ENCODE measurements at regions not wholly inside any gene's neighbourhood (a gene's known extent, or its start where the extent isn't known, plus 50 kb on each side); places are given as distances from the start of the nearest gene placed in this dataset.
"Not testable (repeated sequence)": the region's sequence is repeated elsewhere in the genome, so short reads cannot be mapped to it uniquely, and the experiment has no call there.

DNA sequence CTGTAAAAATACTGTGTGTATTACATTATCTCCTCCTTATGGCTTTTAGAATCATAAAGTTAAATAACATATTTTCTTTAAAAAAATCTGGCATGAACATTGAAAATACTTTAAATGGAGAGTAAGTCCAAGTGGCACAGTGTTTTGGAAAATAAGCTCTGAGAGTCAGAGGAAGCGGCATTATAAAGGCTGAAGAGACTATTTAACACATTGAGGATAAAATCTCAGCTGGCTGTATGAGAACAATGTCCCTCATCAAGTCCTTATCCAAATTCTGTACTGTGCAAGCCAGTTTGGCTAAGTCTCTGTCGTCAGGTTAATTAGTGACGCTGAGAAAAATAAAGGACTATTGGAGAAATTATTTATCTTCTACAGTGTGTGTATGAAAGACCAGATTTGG, 245.5 kb downstream of the MFSD1 start:
- DNase-seq = no peak

DNA sequence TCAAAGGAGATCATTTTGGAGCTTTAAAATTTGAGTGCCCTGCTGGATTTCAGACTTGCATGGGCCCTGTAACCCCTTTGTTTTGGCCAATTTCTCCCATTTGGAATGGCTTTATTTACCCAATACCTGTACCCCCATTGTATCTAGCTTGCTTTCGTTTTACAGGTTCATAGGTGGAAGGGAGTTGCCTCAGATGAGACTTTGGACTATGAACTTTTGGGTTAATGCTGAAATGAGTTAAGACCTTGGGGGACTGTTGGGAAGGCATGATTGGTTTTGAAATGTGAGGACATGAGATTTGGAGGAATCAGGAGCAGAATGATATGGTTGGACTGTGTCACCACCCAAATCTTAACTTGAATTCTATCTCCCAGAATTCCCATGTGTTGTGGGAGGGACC, 250.6 kb downstream of the MFSD1 start:
- DNase-seq = not testable (repeated sequence)

DNA sequence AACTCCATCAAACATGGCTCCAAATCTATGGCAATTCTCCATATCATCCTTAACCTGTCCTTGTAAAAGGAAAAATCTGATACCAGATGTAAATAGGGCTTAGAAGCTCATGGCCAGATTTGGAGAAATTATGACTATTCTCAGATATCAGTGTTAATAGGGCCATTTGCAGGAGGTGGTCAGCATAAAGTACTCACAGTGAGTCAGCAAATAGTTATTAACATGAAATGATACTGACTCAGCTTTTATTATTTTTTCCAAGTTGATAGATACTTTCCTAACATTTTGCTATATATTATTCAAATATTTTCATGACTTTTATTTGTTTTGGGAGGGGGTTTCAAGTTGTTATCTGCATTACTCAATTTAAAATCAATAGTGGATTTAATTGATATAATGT, 255.8 kb downstream of the MFSD1 start:
- no peak for DNase-seq

DNA sequence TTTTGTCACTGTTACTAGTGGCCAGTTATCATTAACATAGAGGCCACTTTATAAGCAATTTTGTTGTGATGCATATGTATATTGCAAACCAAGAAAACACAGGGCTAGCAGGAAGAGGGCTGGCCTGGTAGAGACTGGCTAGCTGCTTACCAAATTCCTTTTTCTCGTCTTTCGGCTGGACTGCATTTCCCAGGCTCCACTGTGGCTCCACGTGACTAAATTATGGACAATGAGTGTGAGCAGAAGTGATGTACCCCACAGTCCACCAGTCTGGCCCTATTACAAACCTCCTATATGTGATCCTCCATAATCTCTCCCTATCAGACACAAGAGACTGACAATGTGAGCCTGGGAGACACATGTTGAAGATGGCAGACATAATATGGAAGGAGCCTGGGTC, 257.0 kb downstream of the MFSD1 start:
- no peak for DNase-seq

DNA sequence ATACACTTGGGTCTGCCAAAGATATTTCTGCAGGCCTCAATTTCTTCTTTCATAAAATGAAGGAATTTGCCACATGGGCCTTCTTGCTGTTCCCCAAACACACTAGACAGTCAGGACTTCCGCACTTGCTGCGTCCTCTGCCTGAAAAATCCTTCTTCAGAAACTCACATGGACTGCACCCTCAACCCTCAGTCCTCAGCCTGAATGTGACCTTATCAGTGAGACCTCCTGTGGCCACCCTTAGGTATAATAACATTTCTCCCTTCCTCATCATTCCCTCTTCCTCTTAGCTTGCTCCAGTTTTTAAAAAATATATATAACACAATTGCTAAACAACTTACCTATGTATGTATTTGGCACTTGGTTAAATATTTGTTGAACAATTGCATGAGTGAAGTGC, 257.5 kb downstream of the MFSD1 start:
- no peak for DNase-seq

DNA sequence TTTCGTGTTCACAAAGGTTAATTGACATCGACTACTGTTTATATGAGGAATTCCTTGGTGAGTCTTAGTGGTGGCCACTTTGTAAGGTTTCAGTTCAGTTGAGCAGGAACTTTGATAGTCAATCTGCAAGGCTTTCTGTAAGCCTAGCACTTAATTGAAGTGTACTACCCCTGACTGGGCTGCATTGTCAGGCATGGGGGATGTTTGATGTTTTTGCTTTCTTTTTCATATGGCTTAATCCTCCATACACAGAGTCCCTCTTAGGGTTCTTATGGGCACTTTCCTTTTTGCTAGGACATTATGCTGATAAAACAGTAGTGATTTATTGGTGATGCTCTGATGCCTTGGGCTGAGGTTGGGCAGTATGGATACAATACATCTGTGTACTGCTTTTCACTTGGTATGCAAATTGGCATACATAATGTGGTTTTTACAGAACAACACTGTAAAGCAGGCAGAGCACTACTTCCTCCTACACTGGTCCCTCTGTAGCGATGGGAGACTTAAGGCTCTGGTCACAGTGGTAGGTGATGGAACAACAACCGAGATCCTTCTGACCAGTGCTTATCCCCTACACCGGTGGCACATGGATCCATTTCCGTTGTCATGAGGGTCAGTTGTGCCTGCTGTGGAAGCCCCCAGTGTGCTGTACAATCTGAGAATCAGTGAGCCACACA, 261.0 kb downstream of the MFSD1 start:
- DNase-seq = no peak

DNA sequence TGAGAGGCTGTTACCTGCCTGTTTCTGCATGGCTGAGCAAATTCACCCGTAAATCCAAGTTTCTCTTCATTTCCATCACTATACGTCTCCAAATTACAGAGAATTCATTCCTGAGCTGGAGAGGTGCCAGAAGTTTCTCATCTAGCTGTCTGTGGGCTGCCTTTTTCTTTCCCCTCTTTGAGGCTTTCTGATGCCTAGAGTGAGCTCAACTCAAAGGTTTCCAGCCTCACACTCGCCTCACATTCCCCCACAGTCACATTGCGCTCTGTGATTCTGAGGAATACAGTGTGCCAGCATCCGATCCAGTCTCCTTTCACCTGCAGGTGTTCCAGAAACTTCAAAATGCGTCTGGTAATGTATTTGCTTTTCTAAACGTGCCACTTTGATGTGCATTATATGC, 267.2 kb downstream of the MFSD1 start, which contains the start of gene IQCJ:
Gene IQCJ (plus strand): TSS at position 229 of the 400 bp plus-strand sequence.
- no peak for DNase-seq

DNA sequence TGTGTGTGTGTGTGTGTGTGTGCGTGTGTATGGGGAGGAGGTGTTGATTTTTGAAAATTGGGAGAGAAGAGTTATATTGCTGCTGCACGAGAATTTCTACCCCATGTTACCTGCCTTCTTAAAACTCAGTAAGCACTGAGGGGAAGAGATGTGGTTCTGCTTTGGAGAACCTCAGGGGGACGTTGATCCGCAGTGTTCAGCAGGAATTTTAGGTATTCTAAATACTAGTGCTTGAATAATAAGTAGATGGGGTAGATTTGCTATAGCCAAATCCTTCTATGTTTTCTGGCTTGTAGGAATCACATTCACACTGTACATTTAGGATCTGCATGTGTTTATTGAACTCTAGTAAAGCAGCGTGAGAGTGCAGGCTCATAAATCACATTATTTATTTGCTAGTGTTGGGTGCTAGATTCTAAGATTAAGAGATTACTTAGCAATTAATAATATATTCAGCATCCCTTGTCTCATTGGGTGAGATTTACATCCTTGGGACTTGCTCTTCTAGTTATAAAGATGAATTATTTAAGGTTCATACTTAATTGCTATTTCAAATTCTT, 268.1 kb downstream of the MFSD1 start:
- DNase-seq = no peak

DNA sequence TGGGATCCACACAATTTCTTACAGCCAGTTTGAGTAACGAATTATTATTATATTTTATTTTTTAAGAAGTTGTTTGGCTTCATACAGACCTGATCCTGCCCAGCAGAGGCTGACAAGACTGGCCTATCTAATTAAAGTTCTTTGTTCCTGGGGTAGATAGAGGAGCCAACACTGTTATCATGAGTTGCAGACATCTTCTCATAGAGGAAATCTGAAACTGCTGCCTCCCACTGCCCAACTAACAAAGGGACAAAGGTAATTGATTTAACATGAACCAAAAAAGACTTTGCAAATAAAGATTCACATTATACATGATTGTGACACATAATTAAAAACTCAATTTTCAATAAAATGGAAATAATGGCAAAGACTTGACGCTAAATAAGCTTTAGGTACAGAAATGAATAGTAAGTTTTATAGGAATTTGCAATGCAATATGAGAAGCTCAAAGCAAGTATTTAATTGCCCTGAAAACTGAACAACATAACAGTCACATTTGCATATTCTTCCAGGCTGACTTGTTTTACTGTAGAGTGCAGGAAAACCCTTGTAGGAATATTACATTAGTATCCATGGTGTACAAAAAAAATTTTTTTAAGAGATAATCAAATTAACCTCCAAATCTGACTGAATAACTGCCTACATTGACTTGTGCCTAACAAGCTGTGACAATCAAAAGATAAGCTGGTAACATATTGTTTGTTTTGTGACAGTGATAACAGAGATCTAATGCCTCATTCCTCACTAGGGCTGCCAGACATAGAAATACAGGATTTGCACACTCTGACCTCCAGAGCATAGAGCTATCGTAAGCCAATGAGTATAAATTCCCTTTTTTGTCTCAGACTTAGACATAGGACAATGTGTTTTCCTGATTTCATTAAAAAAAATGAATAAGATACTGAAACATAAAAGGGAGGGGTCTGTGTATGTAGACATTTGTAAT, 273.2 kb downstream of the MFSD1 start:
- no peak for DNase-seq

DNA sequence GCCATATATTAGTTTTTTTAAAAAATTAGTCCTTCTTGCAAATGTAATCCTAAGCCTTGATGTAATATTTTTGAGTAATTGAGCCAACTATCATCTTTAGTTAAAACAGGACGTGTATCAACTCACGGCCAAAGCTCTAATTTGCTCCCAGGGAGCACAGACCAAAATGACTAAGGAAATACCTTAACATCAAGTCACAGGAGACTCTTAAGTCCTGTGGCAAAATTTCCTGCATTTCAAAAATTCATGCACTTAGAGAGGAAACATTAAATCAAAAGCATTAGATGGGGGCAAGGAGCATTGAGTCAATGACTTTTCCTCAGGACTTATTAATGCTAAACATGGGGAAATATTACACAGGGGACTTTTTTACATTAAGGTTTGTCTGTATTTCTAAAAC, 276.0 kb downstream of the MFSD1 start:
- no peak for DNase-seq

DNA sequence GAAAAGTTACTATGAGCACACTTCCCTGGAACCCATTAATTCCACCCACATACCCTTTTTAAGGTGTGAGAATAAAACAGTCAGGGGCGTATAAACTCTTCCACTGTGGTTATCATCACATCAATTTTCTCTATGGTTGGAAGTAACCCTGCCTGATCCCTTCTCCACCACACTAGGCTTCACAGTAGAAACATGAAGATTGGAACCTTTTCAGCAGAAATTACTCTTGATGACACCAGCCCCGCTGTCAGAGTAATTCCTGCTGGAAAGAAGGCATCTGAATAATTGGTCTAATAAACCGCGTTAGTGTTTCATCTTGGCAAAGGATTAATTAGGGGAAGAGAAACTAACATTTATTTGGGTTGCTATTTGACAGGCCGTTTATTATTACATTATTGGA, 278.4 kb downstream of the MFSD1 start:
- DNase-seq = no peak

DNA sequence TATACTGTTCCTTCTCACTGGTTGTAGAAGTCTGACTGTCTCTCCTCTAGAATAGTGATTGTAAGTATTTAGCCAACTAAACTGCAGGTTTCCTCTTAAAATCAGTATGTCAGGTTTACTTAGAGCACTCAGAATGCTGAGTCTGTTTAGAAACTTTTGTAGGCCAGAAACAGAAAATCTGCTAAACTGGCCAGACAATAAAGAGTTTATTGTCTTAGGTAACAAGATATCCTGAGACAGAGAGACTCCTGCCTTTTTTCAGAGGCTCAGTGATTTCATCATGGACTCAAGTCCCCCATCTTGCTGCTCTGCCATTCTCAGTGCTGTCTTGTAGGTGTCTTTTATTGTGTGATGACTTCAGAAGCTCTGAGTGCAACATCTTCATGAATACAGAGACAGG, 279.0 kb downstream of the MFSD1 start:
- DNase-seq = no peak

DNA sequence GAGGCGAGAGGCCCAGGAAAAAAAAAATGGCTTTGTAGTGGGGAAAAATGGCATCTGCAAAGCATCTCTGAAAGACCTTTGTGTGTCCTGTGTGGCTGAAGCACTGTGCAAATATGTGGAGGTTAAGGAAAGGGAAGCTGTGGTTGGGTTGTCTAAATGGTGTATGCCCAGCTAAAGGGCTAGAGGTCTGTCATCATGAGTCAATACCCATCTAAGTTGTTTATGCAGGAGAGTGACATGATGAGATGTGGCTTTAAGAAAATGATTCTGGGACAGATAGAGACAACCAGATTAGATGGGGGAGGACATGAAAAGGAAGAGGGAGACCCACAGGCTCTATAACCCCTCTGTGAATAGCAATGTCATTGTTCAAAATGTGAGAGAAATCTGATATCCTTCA, 280.7 kb downstream of the MFSD1 start:
- DNase-seq = no peak

DNA sequence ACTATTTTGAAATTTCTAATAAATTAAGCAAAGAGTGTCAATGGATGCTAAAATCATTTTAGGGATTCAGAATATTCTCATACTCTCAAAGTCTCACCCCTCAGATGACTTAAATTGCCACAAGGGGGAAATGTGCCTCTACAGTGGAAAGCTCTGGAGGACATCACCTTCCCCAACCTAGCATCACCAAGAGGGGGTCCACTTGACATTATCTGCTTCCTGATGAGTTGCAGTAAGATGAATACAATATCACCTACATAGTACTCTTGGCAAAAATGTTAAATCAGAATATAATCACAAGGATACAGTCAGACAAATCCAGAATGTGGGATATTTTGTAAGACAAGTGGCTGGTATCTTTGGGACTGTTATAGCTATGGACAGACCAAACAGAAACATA, 290.1 kb downstream of the MFSD1 start:
- DNase-seq = no peak

DNA sequence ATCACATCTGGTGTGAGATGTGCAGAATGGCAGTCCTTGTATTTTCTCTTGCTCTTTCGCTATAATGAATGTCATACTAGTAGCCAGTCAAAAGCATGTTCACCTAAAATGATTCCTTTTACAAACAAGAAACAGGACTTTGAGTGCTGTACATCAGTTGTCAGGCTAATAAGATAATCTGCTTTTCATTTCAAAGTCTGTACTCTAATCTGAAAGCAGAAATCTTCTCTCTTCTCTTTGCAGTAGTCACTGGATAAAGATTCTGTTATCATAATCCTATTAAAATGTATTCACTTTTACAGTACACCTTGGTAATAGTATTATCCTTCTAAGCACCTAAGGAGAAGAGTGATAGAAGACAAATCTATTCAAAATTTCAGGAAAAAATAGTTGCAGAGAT, 300.1 kb downstream of the MFSD1 start:
- DNase-seq = no peak

DNA sequence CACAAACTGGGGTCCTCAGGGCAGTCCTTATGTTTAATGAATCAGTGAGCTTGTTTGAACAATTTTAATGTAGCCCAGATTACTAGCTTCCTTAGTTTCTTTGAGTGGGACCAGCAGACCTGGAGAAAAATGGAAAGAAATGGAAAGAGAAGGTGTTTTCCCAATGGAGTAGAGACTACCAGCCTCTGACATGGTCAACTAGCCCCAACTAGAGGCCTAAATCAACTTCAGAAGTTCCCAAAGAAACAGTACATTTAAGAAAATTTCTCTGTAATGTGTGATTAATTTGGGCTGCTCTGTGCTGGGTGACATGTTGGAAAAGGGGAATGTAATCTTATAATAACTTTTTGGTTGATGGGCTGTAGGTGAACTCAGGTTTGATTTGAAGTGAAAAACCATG, 310.9 kb downstream of the MFSD1 start:
- no peak for DNase-seq

DNA sequence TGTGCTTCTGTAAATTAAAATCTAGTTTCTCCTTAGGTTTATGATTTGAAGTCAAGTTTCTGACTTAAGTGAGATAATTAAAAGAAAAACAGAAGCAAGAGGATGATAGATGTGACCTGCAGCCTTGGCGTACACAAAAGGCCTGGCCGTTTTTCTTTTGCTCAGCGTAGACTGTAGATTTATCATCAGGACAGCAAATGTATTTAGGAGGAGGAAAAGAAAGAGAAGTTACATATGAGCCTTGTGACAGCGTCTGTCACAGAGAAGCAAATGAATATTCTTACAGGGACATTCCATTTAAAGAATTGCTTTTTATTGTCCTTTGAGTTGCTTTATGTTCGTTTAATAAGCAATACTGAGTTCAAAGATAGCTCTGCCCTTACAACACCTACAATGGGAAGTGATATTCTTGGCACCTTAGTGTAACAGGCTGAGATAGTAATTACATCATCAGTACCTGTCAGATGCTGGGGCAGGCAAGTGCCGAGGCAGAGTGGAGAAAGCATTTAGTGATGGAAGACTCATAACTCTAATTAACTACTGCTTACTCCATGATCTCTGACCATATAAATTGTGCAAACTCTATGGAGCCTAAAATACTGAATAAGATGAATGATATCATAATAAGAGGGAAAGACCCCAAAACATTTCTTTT, 311.5 kb downstream of the MFSD1 start:
- DNase-seq = no peak

DNA sequence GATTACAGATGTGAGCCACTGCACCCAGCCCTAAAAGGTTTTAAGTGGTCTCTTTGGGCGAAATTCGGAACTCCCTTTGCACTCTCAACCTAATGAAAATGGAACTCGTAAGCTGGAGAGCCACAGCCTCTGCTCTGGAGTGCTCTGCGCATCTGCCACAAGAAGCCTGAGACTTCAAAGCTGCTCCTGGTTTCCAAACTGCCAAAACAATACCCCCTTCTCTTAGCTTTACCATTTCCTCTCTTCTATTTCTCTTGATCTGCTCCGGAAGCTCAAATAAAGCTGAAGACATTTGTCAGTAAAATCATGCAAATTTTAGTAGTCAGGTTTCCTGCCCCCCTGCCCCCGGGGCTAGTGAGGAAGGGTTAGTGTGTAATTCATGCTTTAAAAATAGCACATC, 312.7 kb downstream of the MFSD1 start:
- no peak for DNase-seq

DNA sequence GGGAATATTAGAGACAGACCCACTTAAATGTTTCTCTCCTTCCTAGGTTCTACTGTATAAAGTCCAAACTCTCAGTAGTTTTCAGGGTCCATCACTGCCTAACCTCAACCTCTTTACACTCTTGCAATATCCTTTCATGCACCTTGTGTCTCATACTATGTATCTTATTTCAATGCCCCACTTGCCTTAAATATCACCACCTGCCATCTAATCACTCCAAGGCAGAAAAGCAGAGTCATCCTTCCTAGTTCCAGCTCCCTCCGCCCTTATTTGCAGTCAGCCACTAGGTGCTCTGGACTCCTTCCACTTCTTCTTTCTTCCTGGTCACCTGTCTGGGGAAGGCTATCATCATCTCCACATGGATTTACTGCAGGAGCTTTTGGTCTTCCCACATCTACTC, 322.0 kb downstream of the MFSD1 start:
- DNase-seq = no peak

DNA sequence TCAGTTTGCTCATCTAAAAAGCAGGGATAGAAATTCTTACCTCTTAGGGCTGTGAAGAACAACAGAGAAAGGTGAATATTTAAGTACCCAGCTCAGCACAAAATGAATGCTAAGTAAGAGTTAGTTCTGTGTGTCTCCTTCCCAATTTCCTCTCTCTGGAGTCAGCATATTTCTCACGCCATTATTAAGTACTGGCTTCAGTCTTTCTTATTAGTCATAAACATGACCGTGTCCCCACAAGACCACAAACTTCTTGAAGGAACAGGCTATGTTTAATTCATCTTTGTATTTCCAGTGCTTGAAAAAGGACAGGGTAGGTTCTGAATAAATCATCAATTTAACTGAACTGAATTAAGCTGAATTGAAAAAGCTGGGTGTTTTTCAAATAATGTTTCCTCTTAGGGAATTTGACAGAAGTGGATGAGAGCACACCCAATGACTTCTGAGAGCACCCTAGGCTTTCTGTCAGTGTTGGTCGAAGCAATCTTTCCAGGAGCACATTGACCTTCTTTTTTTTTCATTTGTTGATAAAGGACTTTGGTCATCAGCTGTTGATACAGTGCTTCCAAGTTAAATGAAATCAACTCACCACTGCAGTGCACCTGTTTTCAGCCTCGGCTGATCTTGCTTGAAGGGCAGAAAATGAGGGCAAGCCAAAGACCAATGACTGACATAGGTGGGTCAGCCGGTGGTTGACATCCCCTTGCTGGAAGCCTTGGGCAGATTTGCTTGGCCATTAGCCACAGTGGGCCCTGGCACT, 324.6 kb downstream of the MFSD1 start:
- no peak for DNase-seq

DNA sequence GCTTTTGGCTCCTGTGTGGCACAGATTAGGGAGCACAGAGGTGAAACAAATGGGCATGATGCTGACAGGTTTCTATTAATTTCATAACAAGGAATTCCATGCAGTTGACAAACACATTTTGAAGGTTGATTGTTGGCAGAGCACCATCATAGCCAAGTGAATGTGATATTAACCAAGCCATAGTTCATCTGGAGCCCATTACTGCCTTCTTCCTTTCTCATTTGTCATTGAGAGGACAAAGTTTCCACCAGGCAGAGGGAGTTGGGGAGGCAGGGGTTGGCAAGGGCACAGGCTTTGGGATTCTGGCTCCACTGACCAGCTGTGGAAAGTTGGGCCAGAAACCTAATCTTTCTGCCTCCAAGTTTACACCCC, 325.2 kb downstream of the MFSD1 start:
- DNase-seq = no peak

DNA sequence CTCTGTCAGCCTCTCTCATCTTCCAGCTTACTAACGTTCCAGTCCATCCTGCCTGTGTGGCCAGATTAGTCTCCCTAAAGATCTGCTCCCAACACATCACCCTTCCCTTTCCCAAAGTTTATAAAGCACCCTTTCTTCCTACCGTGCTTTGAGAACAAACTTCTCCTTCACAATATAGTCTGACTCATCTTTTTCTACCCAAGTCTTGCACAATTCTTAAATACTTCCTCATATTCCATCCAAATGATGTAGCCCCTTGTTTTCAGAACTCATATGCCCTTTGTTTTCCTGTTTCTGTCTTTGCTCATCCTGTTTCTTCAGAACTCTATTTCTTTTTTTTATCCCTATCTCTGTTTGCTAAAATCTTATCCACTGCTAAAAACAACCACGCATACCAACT, 326.8 kb downstream of the MFSD1 start:
- no peak for DNase-seq

DNA sequence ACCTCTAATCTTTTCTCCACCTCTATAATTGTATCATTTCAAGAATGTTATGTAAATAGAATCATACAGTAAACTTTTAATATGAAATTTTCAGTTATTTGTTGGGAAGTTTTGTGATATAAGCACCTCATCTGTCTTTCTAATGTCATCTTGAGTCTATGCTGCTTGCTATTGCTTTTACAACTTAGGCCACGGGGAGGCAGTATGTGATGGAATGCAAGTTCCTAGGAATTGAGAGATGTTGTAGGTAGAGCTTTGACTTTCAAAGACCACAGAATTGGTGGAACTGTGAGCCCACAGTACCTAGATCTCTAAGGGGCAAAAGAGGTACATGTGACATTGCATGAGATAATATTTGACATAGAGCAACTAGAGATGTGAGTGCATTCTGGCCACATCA, 328.3 kb downstream of the MFSD1 start:
- peak; percentile 7 for DNase-seq
